ENCODE measurements at regions not wholly inside any gene's neighbourhood (a gene's known extent, or its start where the extent isn't known, plus 50 kb on each side); places are given as distances from the start of the nearest gene placed in this dataset.

- H2BK120ac ChIP-seq (ENCODE audit: low read depth, low read length, poor library complexity, severe bottlenecking) = no peak overlapping the region
- H2BK5ac ChIP-seq (ENCODE audit: insufficient read length, low read length) = no peak overlapping the region
- no peak overlapping the region for H3K27ac ChIP-seq (ENCODE audit: insufficient read length, low read depth, low read length)
- no CpG with 5 or more reads among the region's 3 CpGs for WGBS (ENCODE audit: extremely low coverage, insufficient read length, low lambda C conversion rate)
- H3K9me3 Mint-ChIP-seq = peaks cover 0 to 6% of the 10 kb centered on the region in 2 experiments; a peak in 3 of 5 replicates
- H2BK20ac ChIP-seq (ENCODE audit: low read depth, low read length, poor library complexity, severe bottlenecking) = no peak overlapping the region
- no peaks in the 10 kb centered on the region for H3K23me2 ChIP-seq (ENCODE audit: insufficient read length, low read depth, low read length, poor library complexity, severe bottlenecking)
- H4K8ac ChIP-seq (replicated peaks; ENCODE audit: insufficient read length, low read depth, low read length) = no peak overlapping the region
- H2AK5ac ChIP-seq (ENCODE audit: insufficient read length, low read length) = no peak overlapping the region
- no peak for DNase-seq
- TF ChIP-seq CTCF (conservative IDR thresholded peaks at IDR 0.05) = no peak
- no peak overlapping the region for H3K27ac Mint-ChIP-seq
- no peak overlapping the region for H3K23ac ChIP-seq (ENCODE audit: insufficient read length, low read depth, low read length)
- H3K4me1 ChIP-seq (ENCODE audit: insufficient read depth, low read length) = no peaks in the 10 kb centered on the region
- no peak overlapping the region for H3K4ac ChIP-seq (ENCODE audit: low read depth, low read length)
- H3K56ac ChIP-seq (ENCODE audit: insufficient read length, low read depth, low read length) = no peak overlapping the region
- no peak overlapping the region for H4K5ac ChIP-seq (ENCODE audit: insufficient read length, low read depth, low read length)
- H3K36me3 Mint-ChIP-seq (ENCODE audit: insufficient read depth in 1 of 3, low read depth in 3 of 3) = no peaks in the 10 kb centered on the region; a peak in 1 of 7 replicates
- H3K9me3 ChIP-seq (ENCODE audit: control insufficient read depth, low read depth, low read length) = no peaks in the 10 kb centered on the region
- no peak overlapping the region for H2AFZ ChIP-seq (ENCODE audit: low read length)
- H4K20me1 ChIP-seq (ENCODE audit: control insufficient read depth, insufficient read depth, insufficient read length) = no peaks in the 10 kb centered on the region
- no peak overlapping the region for H3K9ac ChIP-seq (ENCODE audit: extremely low read depth, insufficient read length, low read length)
- no peaks in the 10 kb centered on the region for H3K27me3 ChIP-seq (ENCODE audit: insufficient read depth, low read length)
- no peak overlapping the region for H4K91ac ChIP-seq (ENCODE audit: insufficient read length, low read depth, low read length)
- no peak overlapping the region for H3T11ph ChIP-seq (ENCODE audit: low read length)
- no peak overlapping the region for H3K14ac ChIP-seq (ENCODE audit: insufficient read depth, low read length)
- H2BK12ac ChIP-seq (ENCODE audit: insufficient read length, low read depth, low read length) = no peak overlapping the region
- no peaks in the 10 kb centered on the region for H3K79me1 ChIP-seq (ENCODE audit: insufficient read depth, low read depth, low read length, poor library complexity, severe bottlenecking)
- no peaks in the 10 kb centered on the region for H3K79me2 ChIP-seq (ENCODE audit: insufficient read depth, low read length)
- no peak overlapping the region for H3K4me3 Mint-ChIP-seq
- H3K4me1 Mint-ChIP-seq = peaks cover 0 to 3% of the 10 kb centered on the region in 2 experiments; a peak in 1 of 4 replicates
- no peaks in the 10 kb centered on the region for H3K27me3 Mint-ChIP-seq (ENCODE audit: low read depth)
- H3K18ac ChIP-seq (ENCODE audit: insufficient read length, low read depth, low read length) = no peak overlapping the region
- no peak overlapping the region for H2BK15ac ChIP-seq (ENCODE audit: low read depth, low read length)
- no peak overlapping the region for H3K4me2 ChIP-seq (ENCODE audit: insufficient read depth, insufficient read length, low read length)
Observed at GRCh38 chr7:136228171-136228570, 251.0 kb upstream of the MTPN start.
